SK-N-SH treated with all-trans-retinoic acid at 6 μM for 48 hours (cell line): ENCODE measurements at regions not wholly inside any gene's neighbourhood (a gene's known extent, or its start where the extent isn't known, plus 50 kb on each side); places are given as distances from the start of the nearest gene placed in this dataset.

Experiments
- ATAC-seq: fragments of 200-7000 bp; cut with Tn5 transposase; 3 replicates; pipeline ENCODE4 v1.9.1; 2020; ENCODE audit warnings: mild to moderate bottlenecking, moderate library complexity
- ARNTL ChIP-seq: fragments of 450-650 bp; formaldehyde crosslinking; IDR thresholded peaks from 2 replicates; pipeline ENCODE4 v1.5.0; 2020; ENCODE audit warnings: low read depth, mild to moderate bottlenecking, moderate library complexity, borderline replicate concordance
- CREB5 ChIP-seq: fragments of 250-450 bp; sonication (Bioruptor Pico); IDR thresholded peaks from 2 replicates; pipeline ENCODE4 v1.5.1; 2020; ENCODE audit warnings: low read depth, mild to moderate bottlenecking, moderate library complexity
- CSDC2 ChIP-seq: fragments of 250-450 bp; sonication (Bioruptor Pico); IDR thresholded peaks from 2 replicates; pipeline ENCODE4 v1.5.0; 2020; ENCODE audit warnings: mild to moderate bottlenecking, moderate library complexity
- CSRNP3 ChIP-seq: fragments of 250-450 bp; sonication (Bioruptor Pico); IDR thresholded peaks from 2 replicates; pipeline ENCODE4 v1.5.1; 2021; ENCODE audit warnings: mild to moderate bottlenecking, moderate library complexity
- ISL1 ChIP-seq: fragments of 250-450 bp; sonication (Bioruptor Pico); IDR thresholded peaks from 2 replicates; pipeline ENCODE4 v2.1.2; 2022; ENCODE audit warnings: mild to moderate bottlenecking, moderate library complexity
- OSR1 ChIP-seq: fragments of 250-450 bp; sonication (Bioruptor Pico); IDR thresholded peaks from 2 replicates; pipeline ENCODE4 v1.8.0; 2022; ENCODE audit warnings: moderate library complexity, mild to moderate bottlenecking, inconsistent platforms
- PATZ1 ChIP-seq: fragments of 250-450 bp; sonication (Bioruptor Pico); IDR thresholded peaks from 2 replicates; pipeline ENCODE4 v1.8.0; 2020; ENCODE audit warnings: mild to moderate bottlenecking, moderate library complexity, borderline replicate concordance
- POU6F1 ChIP-seq: fragments of 250-450 bp; sonication (Bioruptor Pico); IDR thresholded peaks from 2 replicates; pipeline ENCODE4 v1.8.0; 2021; ENCODE audit warnings: low read depth, mild to moderate bottlenecking, moderate library complexity, borderline replicate concordance
- PPARA ChIP-seq: fragments of 250-450 bp; sonication (Bioruptor Pico); IDR thresholded peaks from 2 replicates; pipeline ENCODE4 v1.5.0; 2020; ENCODE audit warnings: mild to moderate bottlenecking, borderline replicate concordance
- RARB ChIP-seq: fragments of 250-450 bp; sonication (Bioruptor Pico); IDR thresholded peaks from 2 replicates; pipeline ENCODE4 v1.8.0; 2021; ENCODE audit warnings: mild to moderate bottlenecking, moderate library complexity
- SNAI2 ChIP-seq: fragments of 250-450 bp; sonication (Bioruptor Pico); IDR thresholded peaks from 2 replicates; pipeline ENCODE4 v1.5.0; 2020; ENCODE audit warnings: mild to moderate bottlenecking, moderate library complexity
- TCF4 ChIP-seq: fragments of 250-450 bp; sonication (Bioruptor Pico); IDR thresholded peaks from 2 replicates; pipeline ENCODE4 v1.8.0; 2021; ENCODE audit warnings: mild to moderate bottlenecking, moderate library complexity, borderline replicate concordance
- TOX ChIP-seq: fragments of 250-450 bp; sonication (Bioruptor Pico); IDR thresholded peaks from 2 replicates; pipeline ENCODE4 v1.8.0; 2021; ENCODE audit warnings: mild to moderate bottlenecking, moderate library complexity, borderline replicate concordance
- ZC3H10 ChIP-seq: fragments of 250-450 bp; sonication (Bioruptor Pico); IDR thresholded peaks from 2 replicates; pipeline ENCODE4 v1.5.1; 2021; ENCODE audit warnings: mild to moderate bottlenecking, moderate library complexity
- ZFP3 ChIP-seq: fragments of 250-450 bp; sonication (Bioruptor Pico); IDR thresholded peaks from 2 replicates; pipeline ENCODE4 v1.5.0; 2020; ENCODE audit warnings: mild to moderate bottlenecking, moderate library complexity
- ZFP30 ChIP-seq: fragments of 450-650 bp; formaldehyde crosslinking; IDR thresholded peaks from 2 replicates; pipeline ENCODE4 v1.5.0; 2022; ENCODE audit warnings: mild to moderate bottlenecking, moderate library complexity
- ZNF565 ChIP-seq: fragments of 450-650 bp; formaldehyde crosslinking; conservative IDR thresholded peaks from 2 replicates; pipeline ENCODE4 v1.5.0; 2020; ENCODE audit warnings: low read depth, mild to moderate bottlenecking, moderate library complexity
- ZNF70 ChIP-seq: fragments of 450-650 bp; formaldehyde crosslinking; IDR thresholded peaks from 2 replicates; pipeline ENCODE4 v1.5.0; 2020; ENCODE audit warnings: mild to moderate bottlenecking, moderate library complexity
- ZNF8 ChIP-seq: fragments of 450-650 bp; formaldehyde crosslinking; IDR thresholded peaks from 2 replicates; pipeline ENCODE4 v1.5.0; 2020; ENCODE audit warnings: mild to moderate bottlenecking, moderate library complexity

GRCh38 chr11:38718049-38718448, 2120.0 kb upstream of the RAG2 start:
- no peak for ATAC-seq
- TF ChIP-seq CREB5 (CRISPR knock-in tag), result no peak
- no peak for TF ChIP-seq ZNF70
- no peak for TF ChIP-seq TCF4 (CRISPR knock-in tag)
- no peak for TF ChIP-seq RARB (CRISPR knock-in tag)
- TF ChIP-seq ZFP30, result no peak
- TF ChIP-seq SNAI2 (CRISPR knock-in tag), result no peak
- no peak for TF ChIP-seq ISL1 (CRISPR knock-in tag)
- TF ChIP-seq OSR1 (CRISPR knock-in tag), result no peak
- no peak for TF ChIP-seq PPARA (CRISPR knock-in tag)
- no peak for TF ChIP-seq ARNTL
- TF ChIP-seq ZNF565 (CRISPR knock-in tag), result no peak

- TF ChIP-seq POU6F1 (CRISPR knock-in tag) (no peak), ZNF565 (CRISPR knock-in tag) (no peak), CSRNP3 (CRISPR knock-in tag) (no peak), ISL1 (CRISPR knock-in tag) (no peak), SNAI2 (CRISPR knock-in tag) (no peak), ZFP3 (no peak)
- no peak for ATAC-seq
These were observed 2113.1 kb upstream of the RAG2 start for GRCh38 chr11:38711110-38711509.

- ATAC-seq, result no peak
- TF ChIP-seq ZNF565 (CRISPR knock-in tag) (no peak), CREB5 (CRISPR knock-in tag) (no peak), PATZ1 (no peak), TOX (CRISPR knock-in tag) (no peak), ZC3H10 (CRISPR knock-in tag) (no peak), ARNTL (no peak), PPARA (CRISPR knock-in tag) (no peak), ISL1 (CRISPR knock-in tag) (no peak)
These were observed 2112.2 kb upstream of the RAG2 start for GRCh38 chr11:38710262-38710661.

- no peak for TF ChIP-seq OSR1 (CRISPR knock-in tag)
- no peak for TF ChIP-seq PATZ1
- no peak for TF ChIP-seq TOX (CRISPR knock-in tag)
- no peak for TF ChIP-seq ZNF565 (CRISPR knock-in tag)
- TF ChIP-seq ZNF8, result no peak
- no peak for TF ChIP-seq RARB (CRISPR knock-in tag)
- no peak for TF ChIP-seq ARNTL
- no peak for TF ChIP-seq CSRNP3 (CRISPR knock-in tag)
- no peak for TF ChIP-seq CSDC2 (CRISPR knock-in tag)
- no peak for TF ChIP-seq ISL1 (CRISPR knock-in tag)
- no peak for ATAC-seq
These were observed 2102.1 kb upstream of the RAG2 start for GRCh38 chr11:38700111-38700510.
